ENCODE measurements at regions not wholly inside any gene's neighbourhood (a gene's known extent, or its start where the extent isn't known, plus 50 kb on each side); places are given as distances from the start of the nearest gene placed in this dataset.

DNA sequence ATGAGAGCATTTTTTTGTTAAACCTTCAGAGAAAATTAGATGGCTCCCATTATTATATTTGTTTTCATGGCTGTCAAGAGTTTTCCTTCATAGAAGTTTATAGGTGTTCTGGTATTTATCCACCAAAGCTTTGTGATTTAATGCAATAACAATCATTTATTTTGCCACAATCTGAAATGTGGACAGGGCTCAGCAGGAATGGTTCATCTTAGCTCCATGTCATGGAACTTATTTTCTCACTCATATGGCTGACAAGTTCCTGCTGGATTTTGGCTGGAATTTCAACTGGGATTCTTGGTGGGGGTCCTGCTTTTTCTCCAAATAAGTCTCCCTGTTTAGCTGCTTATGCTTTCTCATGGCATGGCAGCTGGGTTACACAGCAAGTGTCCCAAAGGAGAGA is 876.7 kb downstream of the QKI start:
- H3K36me3 ChIP-seq, result no peaks in the 10 kb centered on the region
- ATAC-seq (no peak), DNase-seq (no peak)

DNA sequence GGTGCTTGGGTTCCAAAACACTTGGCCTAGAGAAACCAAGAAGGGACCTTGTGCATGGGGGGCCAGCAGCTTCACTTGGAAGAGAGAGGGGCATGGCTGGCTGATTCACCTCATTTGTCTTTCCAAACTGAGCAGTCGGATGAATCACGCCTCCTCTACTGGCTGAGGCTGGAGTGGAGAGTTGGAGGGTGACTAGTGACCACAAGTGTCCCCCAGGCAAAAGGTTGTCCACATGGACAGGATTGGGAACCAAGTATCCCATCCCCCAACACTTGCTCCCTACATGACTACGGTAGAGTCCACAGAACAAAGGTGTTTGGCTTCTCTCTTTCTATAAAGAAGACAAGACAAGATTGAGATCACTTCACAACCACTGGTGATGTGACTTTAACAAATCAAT is 875.6 kb downstream of the QKI start:
- H3K36me3 ChIP-seq, result no peaks in the 10 kb centered on the region
- no peak for DNase-seq
- H3K4me1 ChIP-seq, result no peaks in the 10 kb centered on the region
- 73% methylated on average over 2 of the region's 3 CpGs for WGBS (ENCODE audit: insufficient coverage, low coverage, low lambda C conversion rate, missing lambda C conversion rate)
- H3K4me3 ChIP-seq, result no peak overlapping the region
- TF ChIP-seq POLR2A (IDR thresholded peaks at IDR 0.05), result no peak
- TF ChIP-seq, protein P1, sequence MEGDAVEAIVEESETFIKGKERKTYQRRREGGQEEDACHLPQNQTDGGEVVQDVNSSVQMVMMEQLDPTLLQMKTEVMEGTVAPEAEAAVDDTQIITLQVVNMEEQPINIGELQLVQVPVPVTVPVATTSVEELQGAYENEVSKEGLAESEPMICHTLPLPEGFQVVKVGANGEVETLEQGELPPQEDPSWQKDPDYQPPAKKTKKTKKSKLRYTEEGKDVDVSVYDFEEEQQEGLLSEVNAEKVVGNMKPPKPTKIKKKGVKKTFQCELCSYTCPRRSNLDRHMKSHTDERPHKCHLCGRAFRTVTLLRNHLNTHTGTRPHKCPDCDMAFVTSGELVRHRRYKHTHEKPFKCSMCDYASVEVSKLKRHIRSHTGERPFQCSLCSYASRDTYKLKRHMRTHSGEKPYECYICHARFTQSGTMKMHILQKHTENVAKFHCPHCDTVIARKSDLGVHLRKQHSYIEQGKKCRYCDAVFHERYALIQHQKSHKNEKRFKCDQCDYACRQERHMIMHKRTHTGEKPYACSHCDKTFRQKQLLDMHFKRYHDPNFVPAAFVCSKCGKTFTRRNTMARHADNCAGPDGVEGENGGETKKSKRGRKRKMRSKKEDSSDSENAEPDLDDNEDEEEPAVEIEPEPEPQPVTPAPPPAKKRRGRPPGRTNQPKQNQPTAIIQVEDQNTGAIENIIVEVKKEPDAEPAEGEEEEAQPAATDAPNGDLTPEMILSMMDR (IDR thresholded peaks at IDR 0.05), result no peak
- H3K27ac ChIP-seq, result no peak overlapping the region
- intact Hi-C loops (cut with DNase I), result no loop called here
- no peaks in the 10 kb centered on the region for H3K9me3 ChIP-seq
- H3K27me3 ChIP-seq, result no peaks in the 10 kb centered on the region
- ATAC-seq, result no peak

More for the DNA sequence above, 876.7 kb downstream of the QKI start:
- TF ChIP-seq, protein P1 (IDR thresholded peaks at IDR 0.05), result no peak
- TF ChIP-seq POLR2A (IDR thresholded peaks at IDR 0.05), result no peak
- Histone ChIP-seq H3K9me3 (no peaks in the 10 kb centered on the region), H3K27ac (no peak overlapping the region), H3K27me3 (no peaks in the 10 kb centered on the region), H3K4me1 (no peaks in the 10 kb centered on the region), H3K4me3 (no peak overlapping the region)
- intact Hi-C loops (cut with DNase I), result no loop called here

DNA sequence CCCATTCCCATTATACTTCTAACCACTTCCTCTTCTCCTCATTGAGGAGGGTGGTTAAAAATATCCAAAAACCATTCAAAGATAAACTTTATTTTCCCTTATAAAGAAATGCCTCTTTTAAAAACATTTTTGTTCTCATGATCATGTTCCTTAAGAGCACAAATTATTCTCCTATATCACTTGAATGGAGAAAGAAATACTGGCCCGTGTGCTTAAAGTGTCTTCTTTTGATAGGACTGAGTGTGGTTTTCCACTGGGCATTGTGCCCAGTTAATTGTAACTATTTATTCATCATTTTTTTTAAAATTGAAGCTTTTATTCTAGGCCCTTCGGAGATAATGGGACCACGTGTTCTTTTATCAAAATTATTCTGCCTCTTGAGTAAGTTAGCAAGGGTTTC is 871.5 kb downstream of the QKI start:
- no peak overlapping the region for H3K4me3 ChIP-seq
- intact Hi-C loops (cut with DNase I), result no loop called here
- H3K9me3 ChIP-seq, result no peaks in the 10 kb centered on the region
- 40% methylated on average over 3 of the region's 3 CpGs for WGBS (ENCODE audit: insufficient coverage, low coverage, low lambda C conversion rate, missing lambda C conversion rate)
- no peaks in the 10 kb centered on the region for H3K4me1 ChIP-seq
- no peaks in the 10 kb centered on the region for H3K27me3 ChIP-seq
- H3K36me3 ChIP-seq, result no peaks in the 10 kb centered on the region
- TF ChIP-seq, protein P1 (IDR thresholded peaks at IDR 0.05), result no peak
- TF ChIP-seq POLR2A (IDR thresholded peaks at IDR 0.05), result no peak
- ATAC-seq (no peak), DNase-seq (no peak)
- no peak overlapping the region for H3K27ac ChIP-seq

DNA sequence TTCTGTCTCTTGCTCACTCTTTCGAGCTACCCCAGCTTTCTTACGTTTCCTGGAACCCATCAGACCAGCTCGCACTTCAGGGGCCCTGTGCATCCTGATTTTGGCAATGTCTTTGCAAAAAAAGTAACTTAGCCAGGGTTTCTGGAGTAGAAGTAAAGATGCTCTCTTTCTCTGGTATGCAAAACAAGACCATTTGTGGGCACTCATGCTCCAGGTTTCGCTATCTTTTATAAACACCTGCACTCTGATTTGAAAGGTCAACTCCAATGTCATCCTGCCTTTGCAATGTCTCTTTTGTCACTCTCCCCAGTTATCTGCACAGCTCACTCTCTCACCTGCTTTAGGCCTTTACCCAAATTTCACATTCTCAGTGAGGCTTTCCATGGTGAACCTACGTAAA is 869.1 kb downstream of the QKI start:
- DNase-seq (no peak), ATAC-seq (no peak)
- H3K9me3 ChIP-seq, result no peaks in the 10 kb centered on the region
- no peak overlapping the region for H3K4me3 ChIP-seq
- H3K36me3 ChIP-seq, result no peaks in the 10 kb centered on the region
- no peaks in the 10 kb centered on the region for H3K4me1 ChIP-seq
- no peak overlapping the region for H3K27ac ChIP-seq
- H3K27me3 ChIP-seq, result no peaks in the 10 kb centered on the region
- intact Hi-C loops (cut with DNase I), result no loop called here
- WGBS (ENCODE audit: insufficient coverage, low coverage, low lambda C conversion rate, missing lambda C conversion rate), result 51% methylated on average over 4 of the region's 5 CpGs
- TF ChIP-seq, protein P1 (IDR thresholded peaks at IDR 0.05), result no peak
- TF ChIP-seq POLR2A (IDR thresholded peaks at IDR 0.05), result no peak

DNA sequence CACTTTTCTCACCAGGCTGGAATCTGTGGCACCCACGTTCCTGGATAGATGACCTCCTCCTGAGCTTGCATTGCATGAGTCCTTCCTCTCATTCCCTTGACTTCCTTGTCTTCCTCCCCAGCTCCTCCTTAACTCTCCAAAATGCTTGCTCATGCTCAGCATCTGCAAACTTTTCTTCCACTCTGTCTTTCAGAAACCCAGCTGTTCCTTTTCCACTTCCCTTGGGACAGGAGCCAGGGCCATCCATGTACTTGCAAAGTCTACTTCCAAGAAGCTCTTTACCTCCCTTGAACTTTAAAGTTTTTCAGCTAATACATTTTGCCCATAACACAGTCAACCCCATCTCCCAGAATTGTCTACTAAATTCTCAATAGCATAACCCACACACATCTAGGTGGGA is 861.7 kb downstream of the QKI start:
- no peaks in the 10 kb centered on the region for H3K4me1 ChIP-seq
- H3K9me3 ChIP-seq, result no peaks in the 10 kb centered on the region
- no peaks in the 10 kb centered on the region for H3K27me3 ChIP-seq
- no peak overlapping the region for H3K4me3 ChIP-seq
- intact Hi-C loops (cut with DNase I), result no loop called here
- TF ChIP-seq, protein P1 (IDR thresholded peaks at IDR 0.05), result no peak
- TF ChIP-seq POLR2A (IDR thresholded peaks at IDR 0.05), result no peak
- ATAC-seq (no peak), DNase-seq (no peak)
- H3K27ac ChIP-seq, result no peak overlapping the region
- no peaks in the 10 kb centered on the region for H3K36me3 ChIP-seq
- WGBS (ENCODE audit: insufficient coverage, low coverage, low lambda C conversion rate, missing lambda C conversion rate), result 27% methylated on average over 1 of the region's 1 CpG
